ENCODE measurements at regions not wholly inside any gene's neighbourhood (a gene's known extent, or its start where the extent isn't known, plus 50 kb on each side); places are given as distances from the start of the nearest gene placed in this dataset.

GRCh38 chr5:141745390-141745789, 63.4 kb upstream of the ARAP3 start:
- no peak for DNase-seq

- no peak for DNase-seq
Measured at GRCh38 chr5:141743866-141744272, 61.8 kb upstream of the ARAP3 start.

GRCh38 chr5:141742866-141743851, 61.1 kb upstream of the ARAP3 start:
- peak; percentile 80 for DNase-seq

DNA sequence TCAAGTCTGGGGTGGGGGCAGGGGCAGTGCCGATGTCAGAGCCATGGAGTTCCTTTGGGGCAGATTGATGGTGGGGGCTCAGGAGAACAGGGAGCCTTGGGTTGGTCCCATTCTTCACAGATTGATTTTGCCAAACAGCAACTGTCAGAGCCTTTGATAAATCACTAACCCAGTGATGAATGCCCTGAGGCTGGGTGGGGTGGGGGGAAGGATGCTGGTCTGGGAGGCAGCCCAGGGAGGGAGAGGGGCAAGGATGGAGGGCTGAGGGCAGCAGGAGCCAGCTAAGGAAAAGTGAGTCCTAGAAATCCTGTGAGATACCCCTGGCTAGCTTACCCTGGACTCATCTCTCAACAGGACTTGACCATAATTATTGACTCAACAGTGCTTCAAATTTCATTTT, 60.1 kb upstream of the ARAP3 start:
- DNase-seq: no peak

- DNase-seq: no peak
Measured at GRCh38 chr5:141740885-141741284, 58.9 kb upstream of the ARAP3 start.

DNA sequence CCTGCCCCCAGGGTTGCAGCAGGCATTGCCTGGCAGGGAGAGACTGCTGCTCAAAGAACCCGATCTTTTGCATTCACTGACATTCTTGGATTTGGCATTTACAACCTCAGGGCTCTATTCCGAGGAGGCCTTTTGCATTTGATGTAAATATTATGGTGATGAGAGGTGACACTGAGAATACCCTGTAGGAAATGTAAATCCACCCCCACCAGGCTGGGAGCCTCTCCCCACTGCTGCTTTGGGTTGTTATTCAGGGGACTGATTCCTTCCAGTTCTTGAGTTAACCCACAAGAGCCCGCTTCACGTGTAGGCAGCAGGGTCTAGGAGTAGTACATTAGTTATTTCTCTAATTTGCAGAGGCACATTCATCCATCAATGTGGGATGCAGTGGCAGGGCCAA, 55.5 kb upstream of the ARAP3 start:
- DNase-seq: no peak

DNA sequence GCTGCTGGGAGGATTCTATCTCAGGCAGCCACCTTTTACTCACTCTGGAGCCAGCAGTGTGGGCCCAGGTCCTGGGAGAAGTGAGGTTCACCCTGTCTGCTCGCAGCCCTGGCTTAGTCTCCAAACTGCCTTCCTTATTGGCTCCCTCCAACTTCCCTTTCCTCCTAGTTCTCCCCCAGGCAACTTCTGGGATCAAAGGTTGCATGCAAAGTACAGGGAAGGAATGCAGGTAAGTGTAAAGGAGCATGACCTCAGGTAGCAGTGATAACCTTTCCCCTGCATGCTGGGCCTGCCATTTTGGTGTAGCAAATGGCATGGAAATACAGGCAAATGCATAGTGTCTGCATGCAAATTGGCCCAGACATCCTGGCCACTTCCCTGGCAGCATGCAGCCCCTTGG, 53.8 kb upstream of the ARAP3 start:
- no peak for DNase-seq

- DNase-seq: peak; percentile 89
Measured at GRCh38 chr5:141734501-141735229, 52.6 kb upstream of the ARAP3 start.

DNA sequence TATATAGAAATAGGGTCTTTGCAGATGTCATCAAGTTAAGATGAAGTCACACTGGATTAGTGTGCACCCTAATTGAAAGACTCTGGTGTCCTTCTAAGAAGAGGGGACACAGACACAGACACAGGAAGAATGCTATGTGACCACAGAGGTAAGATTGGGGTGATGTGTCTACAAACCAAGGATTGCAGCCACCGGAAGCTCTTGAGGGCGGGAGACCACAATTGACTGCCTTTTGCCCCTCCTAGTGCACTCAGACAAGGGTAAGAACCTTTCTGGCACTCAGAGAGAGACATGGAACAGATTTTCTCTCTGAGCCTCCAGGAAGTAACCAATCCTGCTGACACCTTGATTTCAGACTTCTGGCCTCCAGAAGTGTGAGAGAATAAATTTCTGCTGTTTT, 51.2 kb upstream of the ARAP3 start:
- no peak for DNase-seq

- no peak for DNase-seq
Measured at GRCh38 chr5:141732417-141732816, 50.4 kb upstream of the ARAP3 start.

Data from eye (tissue), 1 donor.